HPDE6-E6E7 (cell line): ENCODE measurements at regions not wholly inside any gene's neighbourhood (a gene's known extent, or its start where the extent isn't known, plus 50 kb on each side); places are given as distances from the start of the nearest gene placed in this dataset.
A peak's percentile ranks its signal among the peaks of the same experiment; 100 is the strongest.

ENCODE experiments used
- DNase-seq: peaks from one replicate; pipeline ENCODE4 v3.0.0; 2011; ENCODE audit warnings: missing footprints; ENCODE audit errors: extremely low spot score

DNA sequence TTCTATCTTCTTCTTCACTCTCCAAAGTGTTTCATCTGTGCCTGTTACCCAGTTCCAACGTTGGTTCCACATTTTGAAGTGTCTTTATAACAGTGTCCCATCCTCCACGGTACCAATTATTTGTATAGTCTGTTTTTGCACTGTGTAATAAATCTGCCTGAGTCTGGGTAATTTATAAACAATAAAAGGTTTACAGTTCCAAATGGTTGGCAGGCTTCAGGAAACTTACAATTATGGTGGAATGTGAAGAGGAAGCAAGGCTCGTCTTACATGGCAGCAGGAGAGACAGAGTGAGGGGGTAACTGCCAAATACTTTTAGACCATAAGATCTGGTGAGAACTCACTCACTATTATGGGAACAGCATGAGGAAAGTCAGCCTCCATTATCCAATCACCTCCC, 465.4 kb upstream of the CDH9 start:
- no peak for DNase-seq

DNA sequence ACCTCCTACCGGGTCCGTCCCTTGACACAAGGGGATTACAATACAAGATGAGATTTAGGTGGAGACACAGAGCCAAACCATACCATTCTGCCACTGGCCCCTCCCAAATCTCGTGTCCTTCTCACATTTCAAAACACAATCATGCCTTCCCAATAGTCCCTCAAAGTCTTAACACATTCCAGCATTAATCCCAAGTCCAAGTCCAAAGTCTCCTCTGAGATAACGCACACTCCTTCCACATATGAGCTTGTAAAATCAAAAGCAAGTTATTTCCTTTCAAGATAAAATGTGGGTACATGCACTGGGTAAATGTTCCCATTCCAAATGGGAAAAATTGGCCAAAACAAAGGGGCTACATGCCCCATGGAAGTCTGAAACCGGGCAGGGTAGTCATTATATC, 463.9 kb upstream of the CDH9 start:
- DNase-seq: no peak

DNA sequence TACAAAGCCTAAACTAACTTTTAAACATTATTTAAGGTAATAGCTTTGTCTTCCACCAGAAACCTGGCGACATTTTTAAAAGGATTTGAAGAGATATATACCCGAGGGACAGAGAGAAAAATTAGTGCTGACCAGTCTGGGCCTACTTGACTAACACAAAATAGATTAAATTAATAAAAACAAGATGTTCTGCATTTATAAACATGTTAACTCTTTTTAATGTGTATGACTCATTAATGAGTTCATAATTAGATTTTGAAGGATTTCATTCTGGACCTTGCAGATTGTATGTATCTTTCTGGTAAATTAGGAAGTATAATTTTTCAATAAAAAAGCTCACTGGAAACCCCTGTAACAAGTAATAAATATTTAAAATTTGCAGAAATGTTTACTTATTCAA, 459.1 kb upstream of the CDH9 start:
- no peak for DNase-seq

DNA sequence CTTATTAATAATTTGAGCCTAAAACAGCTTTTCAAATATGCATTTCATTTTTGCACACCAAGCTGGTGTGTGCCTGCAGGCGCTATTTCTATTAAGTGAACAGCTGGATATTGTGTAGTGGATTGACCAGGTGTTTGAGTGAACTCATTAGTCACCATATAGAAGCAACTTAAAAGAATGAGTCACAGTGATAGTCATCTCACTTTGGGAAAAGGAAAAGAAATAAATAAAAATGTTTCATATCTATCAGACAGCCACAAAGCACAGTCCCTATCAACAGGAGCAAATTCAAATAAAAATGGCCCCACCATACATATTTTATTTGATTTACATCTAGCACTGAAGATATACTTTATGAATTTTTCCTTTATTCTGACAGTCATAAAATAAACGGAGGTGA, 456.5 kb upstream of the CDH9 start:
- peak; percentile 67 for DNase-seq

DNA sequence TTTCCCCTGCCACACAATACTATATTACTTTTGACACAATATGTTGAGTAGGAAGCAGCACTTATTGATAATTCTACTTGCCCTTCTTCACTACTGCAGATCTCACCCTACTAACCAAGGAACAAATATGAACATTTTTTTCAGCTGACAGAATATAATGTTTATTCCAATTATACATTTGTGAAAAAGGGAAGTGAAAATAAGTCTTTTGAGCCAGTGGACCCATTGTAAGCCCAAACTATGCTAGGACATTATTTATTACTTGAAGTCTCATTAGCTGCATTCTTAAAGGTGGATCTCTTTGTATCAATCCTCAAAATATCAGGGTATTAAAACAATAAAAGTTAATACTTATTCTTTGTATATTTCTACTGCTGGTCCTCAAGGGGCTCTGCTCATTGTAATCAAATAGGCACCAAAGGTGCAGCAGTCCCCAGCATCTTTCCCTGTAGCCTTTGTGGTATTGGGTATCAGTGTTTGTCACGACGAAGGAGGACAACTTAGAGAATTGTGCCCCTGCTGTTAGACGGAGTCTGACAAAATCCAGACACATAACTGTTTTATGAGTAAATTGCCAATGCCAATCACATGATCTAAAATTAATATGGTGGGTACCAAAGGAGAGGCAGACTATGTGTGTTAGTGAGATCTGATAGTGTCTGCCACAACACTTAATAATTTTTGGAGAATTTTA, 453.5 kb upstream of the CDH9 start:
- DNase-seq: no peak

DNA sequence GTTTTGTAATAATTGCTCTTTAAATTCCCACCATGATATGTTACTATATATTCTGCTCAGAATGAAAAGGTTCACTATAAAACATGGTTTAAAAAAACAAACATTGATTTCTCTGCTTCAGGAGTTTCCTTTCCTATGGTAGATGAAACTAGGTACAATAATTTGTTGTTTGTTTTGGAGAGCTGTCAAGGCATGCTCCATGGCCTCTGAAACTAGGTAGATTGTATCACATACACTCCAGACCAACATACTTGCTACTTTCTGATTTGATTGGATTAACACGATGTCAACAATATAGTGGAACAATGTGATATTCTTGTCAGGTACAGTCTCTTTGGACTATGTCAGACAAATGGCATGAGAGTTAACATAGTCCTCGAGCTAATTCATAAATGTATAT, 452.7 kb upstream of the CDH9 start:
- DNase-seq: no peak

DNA sequence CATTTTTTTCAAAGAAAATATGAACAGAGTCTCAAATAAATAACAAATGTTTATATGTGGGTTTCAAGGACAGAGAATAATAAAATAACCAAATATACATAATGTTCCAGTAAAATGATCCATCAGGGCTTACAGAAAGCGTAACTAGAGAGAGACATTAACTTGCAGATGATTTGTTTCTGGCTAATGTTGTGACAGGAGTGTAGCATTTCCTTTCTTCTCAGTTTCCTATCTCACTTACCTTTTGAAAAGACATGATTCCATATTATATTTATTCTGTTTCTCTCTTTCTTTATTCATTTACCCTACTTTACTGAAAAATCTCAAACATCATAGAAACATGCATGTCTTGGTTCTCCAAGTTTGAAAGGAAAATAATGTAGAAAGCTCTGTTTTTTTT, 451.3 kb upstream of the CDH9 start:
- no peak for DNase-seq

DNA sequence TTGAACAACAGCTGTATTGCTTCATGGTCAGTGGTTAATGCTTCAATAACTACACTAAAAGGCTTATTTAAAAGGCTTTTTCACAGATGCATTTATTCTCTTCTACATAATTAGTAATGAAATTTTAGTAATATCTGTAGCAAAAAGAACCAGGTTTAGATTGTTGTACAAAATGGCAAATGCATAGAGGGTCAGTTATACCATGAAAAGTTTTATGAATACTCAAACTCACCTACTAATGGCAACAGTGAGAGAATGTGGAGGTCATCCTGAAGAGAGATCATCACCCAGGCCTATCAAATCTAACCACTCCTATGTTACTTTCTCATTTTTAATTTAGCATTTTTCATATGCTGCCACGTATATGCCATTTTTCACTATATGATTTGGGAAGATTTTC, 444.3 kb upstream of the CDH9 start:
- no peak for DNase-seq

DNA sequence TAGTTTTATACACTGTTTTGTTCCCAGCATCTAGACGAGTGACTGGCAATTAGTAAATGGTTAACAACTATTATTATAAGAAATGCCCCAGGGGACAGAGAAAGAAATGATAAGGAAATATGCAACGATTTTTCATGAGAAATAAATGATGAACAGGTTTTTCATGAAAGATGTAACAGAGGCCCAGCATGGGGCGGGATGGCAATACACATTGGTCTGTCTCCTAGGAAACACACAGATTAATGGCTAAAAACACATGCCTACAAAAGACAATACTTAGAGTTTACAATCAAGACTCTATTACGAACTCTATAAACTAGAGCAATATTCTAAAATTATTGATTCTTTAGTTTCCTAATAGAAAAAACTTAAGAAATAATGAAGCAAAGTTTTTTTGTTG, 441.5 kb upstream of the CDH9 start:
- no peak for DNase-seq

DNA sequence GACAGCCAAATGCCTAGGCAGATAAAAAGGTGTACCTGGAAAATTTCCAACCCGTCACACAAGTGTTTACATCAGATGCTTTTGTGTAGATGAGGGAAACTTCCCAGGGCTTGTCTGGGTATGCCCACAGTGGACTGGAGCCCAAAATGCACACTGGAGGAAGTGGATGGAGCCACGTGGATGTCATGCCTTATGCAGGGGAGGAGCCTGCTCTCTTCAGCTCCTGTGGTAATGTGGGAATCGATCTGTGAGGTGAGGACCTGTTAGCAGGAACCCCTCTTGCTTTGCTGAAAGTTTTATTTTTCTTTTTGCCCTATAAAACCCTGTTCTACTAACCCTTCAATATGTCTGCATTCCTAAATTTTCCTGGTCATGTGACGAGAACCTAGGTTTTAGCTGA, 439.2 kb upstream of the CDH9 start:
- no peak for DNase-seq

DNA sequence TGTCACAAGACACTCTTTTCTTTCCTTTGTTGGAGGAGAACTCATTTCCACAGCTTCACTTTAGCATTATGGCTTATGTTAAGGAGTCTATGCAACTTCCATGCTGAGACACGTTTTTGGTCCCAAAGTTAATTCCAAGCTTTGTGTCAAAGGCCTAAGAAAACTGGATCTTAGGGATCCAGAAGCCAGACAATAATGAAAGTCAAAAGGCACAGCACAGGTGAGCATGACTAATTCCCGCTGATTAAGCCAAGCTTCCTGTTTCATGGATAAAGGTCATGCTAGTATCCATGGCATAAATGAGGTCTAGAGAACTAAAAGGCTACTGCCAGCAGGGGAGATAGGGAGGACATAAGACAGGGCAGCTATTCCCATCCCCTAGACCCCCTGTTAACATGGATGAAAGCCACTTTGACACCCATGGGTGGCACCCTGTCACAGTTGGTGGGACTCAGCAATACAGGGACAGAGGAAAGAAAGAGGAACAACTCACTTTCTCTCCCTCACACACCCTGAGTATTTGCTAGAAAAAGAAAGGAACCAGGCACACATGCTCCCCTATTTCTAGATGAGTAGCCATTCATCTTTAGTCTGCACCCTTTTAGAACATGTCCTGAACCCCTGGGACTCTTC, 438.1 kb upstream of the CDH9 start:
- DNase-seq: no peak

DNA sequence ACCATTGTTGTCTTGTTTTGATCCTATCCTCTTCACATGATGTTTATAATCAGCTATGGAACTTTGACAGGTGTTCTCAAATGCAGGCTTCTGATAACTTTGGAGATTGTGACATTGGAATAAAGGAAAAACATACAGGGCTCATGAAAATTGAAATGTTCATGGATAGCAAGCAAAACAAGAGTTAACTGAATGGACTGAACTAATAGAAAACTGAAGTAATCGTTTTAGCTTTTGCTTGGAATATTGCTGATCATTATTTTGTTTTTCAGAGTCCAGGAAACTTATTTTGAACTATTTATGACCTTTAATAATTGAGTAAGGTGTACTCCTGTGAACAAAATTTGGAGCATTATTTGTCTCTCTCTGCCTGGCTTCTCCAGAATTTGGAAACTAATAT, 436.7 kb upstream of the CDH9 start:
- DNase-seq: no peak

DNA sequence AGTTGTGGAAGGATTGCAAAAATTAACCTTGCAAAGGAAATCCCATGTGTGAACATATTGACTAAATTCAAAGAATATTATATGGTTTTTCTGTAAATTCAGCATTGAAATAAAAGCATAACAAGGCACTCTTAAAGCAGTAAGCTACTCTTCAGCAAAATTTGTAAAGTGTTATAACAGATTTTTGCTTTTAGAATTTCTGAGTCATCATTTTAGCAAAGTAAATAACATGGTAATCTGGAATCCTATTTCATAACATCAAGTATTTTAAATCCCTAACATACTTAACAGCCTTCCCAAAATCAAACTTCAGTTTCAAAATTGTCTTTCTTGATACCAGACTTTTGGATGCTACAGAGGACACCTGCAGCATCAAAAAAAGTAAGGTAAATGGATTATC, 436.0 kb upstream of the CDH9 start:
- DNase-seq: no peak

DNA sequence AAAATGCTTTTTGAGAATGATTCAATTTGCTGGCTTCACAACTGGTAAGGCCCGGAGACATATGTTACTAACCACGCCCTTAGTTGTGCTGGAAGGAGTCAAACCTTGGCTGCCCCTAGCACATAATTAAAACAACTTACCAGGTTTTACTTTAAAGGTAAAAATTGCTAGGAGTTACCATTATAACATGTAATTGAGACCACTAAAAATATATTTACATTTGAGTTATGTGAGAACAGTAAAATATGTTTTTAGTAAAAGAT, 435.6 kb upstream of the CDH9 start:
- DNase-seq: no peak

DNA sequence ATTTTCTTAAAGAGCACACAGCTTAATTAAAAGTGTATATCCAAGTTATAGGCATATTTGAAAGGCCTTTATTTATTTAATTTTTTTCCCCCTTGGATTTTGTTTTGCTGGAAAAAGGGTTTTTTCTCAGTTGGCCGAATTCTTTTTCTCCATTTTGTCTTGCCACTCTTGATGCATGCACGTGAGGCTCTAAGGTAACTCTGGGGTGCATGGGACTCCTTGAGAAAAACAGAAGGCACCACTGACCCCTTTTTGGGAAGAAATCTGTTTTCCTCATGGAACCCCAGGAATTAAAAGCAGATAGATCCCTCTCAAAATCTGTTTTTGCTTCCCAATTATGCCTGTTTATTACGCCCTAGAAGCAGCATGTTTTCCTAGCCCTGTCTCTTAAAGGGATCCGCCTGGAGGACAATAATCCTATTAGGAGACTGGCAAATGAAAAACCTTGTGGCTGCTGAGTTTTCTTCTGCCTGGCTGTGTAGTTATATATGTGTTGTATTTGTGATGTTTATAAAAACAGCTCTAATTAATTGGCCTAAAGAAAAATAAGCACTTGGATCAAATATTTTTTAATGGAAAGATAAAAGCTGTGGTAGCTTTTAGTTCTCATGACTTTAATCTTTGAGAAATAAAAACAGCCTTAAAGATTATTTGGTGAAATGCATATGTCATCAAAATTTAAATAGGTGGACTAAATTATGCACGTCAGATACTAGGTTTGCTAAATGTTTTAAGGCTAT, 435.1 kb upstream of the CDH9 start:
- no peak for DNase-seq

DNA sequence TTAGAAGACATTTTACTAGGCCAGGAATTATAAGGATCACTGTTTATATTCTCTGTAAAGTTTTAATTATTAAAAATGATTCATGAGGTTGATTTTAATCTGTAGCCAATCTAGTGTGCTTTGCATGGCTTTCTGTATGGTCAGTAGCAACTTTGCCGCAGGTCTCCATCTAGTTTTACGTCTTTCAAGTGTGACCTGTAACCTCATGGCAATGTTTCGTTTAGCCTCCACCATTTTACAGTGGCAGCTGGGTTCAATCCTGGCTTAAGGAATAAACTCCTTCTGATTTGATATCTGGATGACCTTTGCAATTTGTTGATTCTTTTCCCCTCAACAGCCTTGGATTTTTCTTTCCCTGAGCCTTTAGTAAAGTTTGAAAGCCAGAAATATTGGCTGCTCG, 434.5 kb upstream of the CDH9 start:
- no peak for DNase-seq

DNA sequence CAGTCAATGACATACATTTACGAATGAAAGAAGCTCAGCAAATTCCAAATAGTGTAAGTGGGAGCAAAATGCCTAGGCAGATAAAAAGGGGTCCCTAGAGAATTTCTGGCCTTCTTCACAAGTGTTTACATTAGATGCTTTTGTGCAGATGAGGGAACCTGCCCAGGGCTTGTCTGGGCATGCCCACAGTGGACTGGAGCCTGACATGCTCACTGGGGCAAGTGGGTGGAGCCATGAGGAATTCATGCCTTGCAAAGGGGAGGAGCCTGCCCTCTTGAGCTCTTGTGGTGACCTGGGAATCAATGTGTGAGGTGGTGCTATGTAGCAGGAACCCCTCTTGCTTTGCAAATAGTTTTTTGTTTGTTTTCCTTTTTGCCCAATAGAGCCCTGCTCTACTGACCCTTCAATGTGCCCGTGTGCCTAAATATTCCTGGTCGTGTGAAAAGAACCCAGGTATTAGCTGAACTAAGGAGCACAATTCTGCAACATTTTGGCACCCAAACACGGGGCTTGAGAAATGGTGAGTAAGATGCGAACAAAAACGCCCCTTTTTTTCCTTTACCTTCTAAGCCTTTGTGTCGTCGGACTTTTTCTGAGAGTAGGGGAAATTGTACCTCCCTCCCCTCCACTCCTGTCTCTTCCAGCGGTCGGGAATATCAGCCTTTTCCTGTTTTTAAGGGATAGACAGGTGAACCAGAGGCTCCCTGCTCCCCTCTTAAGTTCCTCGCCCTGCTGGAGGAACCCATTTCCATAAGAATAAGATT, 433.8 kb upstream of the CDH9 start:
- DNase-seq: no peak

DNA sequence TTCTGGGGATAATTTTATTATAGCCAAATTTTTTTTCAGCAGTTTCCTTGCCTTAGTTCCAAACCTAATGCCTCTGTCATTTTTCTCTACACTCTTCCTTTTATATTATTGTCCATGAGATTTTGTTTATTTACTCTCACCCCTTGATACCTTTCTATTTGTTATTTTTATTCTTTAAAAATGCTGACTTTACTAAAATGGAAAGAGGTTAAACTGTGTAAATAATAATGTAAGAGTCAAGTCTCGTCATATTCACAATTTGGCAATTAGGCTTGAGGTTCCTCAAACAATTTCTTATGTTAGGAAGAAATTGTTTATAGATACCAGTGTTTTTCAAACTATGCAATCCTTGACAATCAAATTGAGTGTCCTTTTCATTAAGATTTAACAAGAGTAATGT, 428.6 kb upstream of the CDH9 start:
- DNase-seq: no peak

DNA sequence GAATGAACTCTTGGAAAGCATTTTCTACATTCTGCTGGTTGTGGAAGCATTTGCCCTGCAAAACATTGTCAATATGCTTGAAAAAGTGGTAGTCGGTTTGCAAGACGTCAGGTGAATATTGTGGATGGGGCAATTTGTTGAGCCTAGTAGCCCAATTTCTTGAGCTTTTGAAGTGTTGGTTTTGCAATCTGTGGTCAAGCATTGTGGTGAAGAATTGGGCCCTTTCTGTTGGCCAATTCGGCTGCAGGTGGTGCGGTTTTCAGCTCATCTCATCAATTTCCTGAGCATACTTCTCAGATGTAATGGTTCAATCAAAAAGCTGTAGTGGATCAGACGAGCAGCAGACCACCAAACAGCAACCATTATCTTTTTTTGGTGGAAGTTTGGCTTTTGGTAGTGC, 426.8 kb upstream of the CDH9 start:
- DNase-seq: no peak

DNA sequence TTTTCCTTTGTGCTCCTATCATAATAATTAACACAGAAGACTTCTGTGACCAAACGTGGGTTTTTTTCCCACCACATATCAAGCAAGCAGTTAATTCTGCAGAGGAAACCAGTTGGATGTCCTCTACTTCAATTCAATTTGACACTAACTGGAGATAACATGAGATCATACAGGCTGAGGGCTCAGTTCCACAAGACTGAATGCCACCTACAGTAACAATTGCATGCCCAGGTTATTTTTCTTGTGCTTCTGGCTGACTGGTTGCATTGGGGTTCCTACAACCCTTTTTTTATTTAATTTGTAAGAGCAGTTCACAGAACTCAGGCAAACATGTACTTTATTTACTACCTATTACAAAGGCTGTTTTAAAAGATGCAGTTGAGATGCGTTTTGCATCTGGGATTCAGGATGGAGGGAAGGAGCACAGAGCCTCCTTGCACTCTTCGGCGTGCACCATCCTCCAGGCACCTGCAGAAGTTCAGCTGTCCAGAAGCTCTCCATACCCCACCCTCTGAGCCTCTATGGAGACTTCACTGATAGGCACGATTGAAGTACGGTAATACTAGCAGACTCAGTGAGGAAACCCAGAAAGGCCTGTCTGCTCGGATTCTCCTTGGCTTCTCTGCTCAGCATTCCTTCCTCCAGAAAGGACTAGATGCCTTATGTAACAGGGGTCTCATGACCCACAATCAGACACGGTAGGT, 425.2 kb upstream of the CDH9 start:
- no peak for DNase-seq

DNA sequence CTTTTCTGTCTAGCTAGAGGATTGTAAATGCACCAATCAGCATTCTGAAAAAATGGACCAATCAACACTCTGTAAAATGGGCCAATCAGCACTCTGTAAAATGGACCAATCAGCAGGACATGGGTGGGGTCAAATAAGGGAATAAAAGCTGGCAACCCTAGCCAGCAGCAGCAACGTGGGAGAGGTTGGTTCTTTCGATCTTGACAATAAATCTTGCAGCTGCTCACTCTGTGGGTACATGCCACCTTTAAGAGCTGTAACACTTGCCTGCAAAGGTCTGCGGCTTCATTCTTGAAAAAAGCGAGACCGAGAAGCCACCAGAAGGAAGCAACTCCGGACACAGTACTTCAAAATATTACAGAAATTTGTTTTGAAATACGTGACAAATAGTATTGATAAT, 424.6 kb upstream of the CDH9 start:
- DNase-seq: no peak

DNA sequence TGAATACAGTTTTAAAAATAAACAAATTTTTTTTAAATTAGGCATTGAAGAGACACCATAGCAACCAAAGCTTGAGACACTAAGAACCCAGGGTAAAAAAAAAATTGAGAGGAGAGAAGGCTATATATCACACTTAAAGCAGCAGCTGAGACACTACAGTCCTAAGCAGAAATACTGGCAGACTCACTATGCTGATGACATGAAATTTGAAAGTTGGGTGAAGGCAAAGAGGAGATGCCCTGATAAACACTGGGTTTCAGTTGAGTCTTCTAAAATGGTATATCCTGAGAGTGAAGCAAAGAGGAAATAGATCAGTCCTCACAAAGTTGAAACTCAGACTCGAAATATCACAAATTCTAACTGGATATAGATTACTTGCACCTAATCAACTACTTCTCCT, 419.9 kb upstream of the CDH9 start:
- DNase-seq: no peak
